IMR-90 (cell line): ENCODE measurements at regions not wholly inside any gene's neighbourhood (a gene's known extent, or its start where the extent isn't known, plus 50 kb on each side); places are given as distances from the start of the nearest gene placed in this dataset.

Source experiments
- ATAC-seq: fragments of 200-7000 bp; cut with Tn5 transposase; 2 replicates; pipeline ENCODE4 v1.9.1; 2020; ENCODE audit warnings: low read depth, mild to moderate bottlenecking, moderate library complexity
- BruUV-seq: library from RNA; stranded (reverse); fragments of 400-500 nt; replicated peaks from 2 replicates; lab custom pipeline; 2021; lab: Mats Ljungman, UMichigan
- CTCF ChIA-PET: fragments of 300-600 bp; formaldehyde crosslinking; extraction: SDS; loops from one replicate; lab custom pipeline; 2021; ENCODE audit warnings: antibody characterized with exemption; lab: Yijun Ruan, JAX
- POLR2A ChIA-PET: fragments of 300-600 bp; sonication (Branson Sonifier 250); formaldehyde crosslinking; loops from one replicate; lab custom pipeline; 2022; ENCODE audit warnings: antibody characterized with exemption; ENCODE audit not compliant: unreplicated experiment; lab: Charles Lee
- DNase-seq: peaks from one replicate; pipeline ENCODE4 v3.0.0; 2013
- H2AFZ ChIP-seq: replicated peaks from 2 replicates; pipeline ENCODE3; 2013; ENCODE audit warnings: low read length, mild to moderate bottlenecking; ENCODE audit not compliant: poor library complexity
- H2AK5ac ChIP-seq: 2 replicates; pipeline ENCODE4 v1.6.1; 2013; ENCODE audit warnings: low read depth, low read length, inconsistent platforms
- H2AK9ac ChIP-seq: replicated peaks from 2 replicates; pipeline ENCODE3; 2013; ENCODE audit warnings: mild to moderate bottlenecking, low read depth, low read length, moderate library complexity; ENCODE audit not compliant: poor library complexity
- H2BK120ac ChIP-seq: 2 replicates; pipeline ENCODE4 v1.6.1; 2013; ENCODE audit warnings: low read depth, low read length, inconsistent platforms
- H2BK15ac ChIP-seq: 3 replicates; pipeline ENCODE4 v1.6.1; 2013; ENCODE audit warnings: low read depth, low read length, inconsistent platforms
- H2BK20ac ChIP-seq: 2 replicates; pipeline ENCODE4 v1.6.1; 2013; ENCODE audit warnings: low read depth, mild to moderate bottlenecking, inconsistent platforms, low read length, moderate library complexity
- H2BK5ac ChIP-seq: 2 replicates; pipeline ENCODE4 v1.6.1; 2013; ENCODE audit warnings: mild to moderate bottlenecking, low read depth, low read length, inconsistent platforms; ENCODE audit not compliant: poor library complexity, severe bottlenecking
- H3K14ac ChIP-seq: replicated peaks from 2 replicates; pipeline ENCODE4 v1.6.1; 2013; ENCODE audit warnings: low read depth, low read length, inconsistent platforms
- H3K18ac ChIP-seq: 2 replicates; pipeline ENCODE4 v1.6.1; 2013; ENCODE audit warnings: low read depth, low read length, control low read depth
- H3K23ac ChIP-seq: 2 replicates; pipeline ENCODE4 v1.6.1; 2013; ENCODE audit warnings: low read depth, low read length, inconsistent platforms
- H3K27ac ChIP-seq: 2 replicates; pipeline ENCODE4 v1.5.1; 2013; ENCODE audit warnings: mild to moderate bottlenecking, control low read depth, low read length; ENCODE audit not compliant: insufficient read depth
- H3K27me3 ChIP-seq: 2 replicates; pipeline ENCODE4 v1.6.1; 2013; ENCODE audit warnings: low read length; ENCODE audit not compliant: control insufficient read depth, insufficient read depth
- H3K36me3 ChIP-seq: 2 replicates; pipeline ENCODE4 v1.6.1; 2013; ENCODE audit warnings: low read length, mixed read lengths; ENCODE audit not compliant: control insufficient read depth, insufficient read depth
- H3K4ac ChIP-seq: 2 replicates; pipeline ENCODE4 v1.6.1; 2013; ENCODE audit warnings: low read depth, low read length, inconsistent platforms
- H3K4me1 ChIP-seq: 2 replicates; pipeline ENCODE4 v1.6.1; 2013; ENCODE audit warnings: low read length, mixed read lengths; ENCODE audit not compliant: control insufficient read depth, insufficient read depth
- H3K4me2 ChIP-seq: 2 replicates; pipeline ENCODE4 v1.6.1; 2013; ENCODE audit warnings: low read depth, mild to moderate bottlenecking, control low read depth, low read length, moderate library complexity
- H3K4me3 ChIP-seq: 2 replicates; pipeline ENCODE4 v1.5.1; 2013; ENCODE audit warnings: low read depth, mild to moderate bottlenecking, control low read depth, low read length, moderate library complexity; ENCODE audit not compliant: insufficient read depth
- H3K56ac ChIP-seq: 2 replicates; pipeline ENCODE4 v1.6.1; 2013; ENCODE audit warnings: low read length, inconsistent platforms; ENCODE audit not compliant: insufficient read depth; ENCODE audit errors: extremely low read depth
- H3K79me1 ChIP-seq, 2 experiments: 2 replicates each; pipeline ENCODE4 v1.6.1; 2013; ENCODE audit warnings: low read length in 2 of 2, inconsistent platforms in 1 of 2, low read depth in 1 of 2
- H3K9ac ChIP-seq: 2 replicates; pipeline ENCODE4 v1.6.1; 2013; ENCODE audit warnings: low read depth, low read length, control low read depth
- H3K9me1 ChIP-seq: 2 replicates; pipeline ENCODE4 v1.6.1; 2013; ENCODE audit warnings: low read length, inconsistent platforms; ENCODE audit not compliant: insufficient read depth
- H3K9me3 ChIP-seq: 2 replicates; pipeline ENCODE4 v1.6.1; 2013; ENCODE audit warnings: low read length; ENCODE audit not compliant: control insufficient read depth, insufficient read depth
- H4K20me1 ChIP-seq: 2 replicates; pipeline ENCODE4 v1.6.1; 2013; ENCODE audit warnings: low read length, inconsistent platforms; ENCODE audit not compliant: insufficient read depth
- H4K5ac ChIP-seq: 2 replicates; pipeline ENCODE4 v1.6.1; 2013; ENCODE audit warnings: mild to moderate bottlenecking, low read depth, low read length, control low read depth
- H4K8ac ChIP-seq, 2 experiments: 2 replicates each; pipeline ENCODE4 v1.6.1; 2013; ENCODE audit warnings: low read depth in 2 of 2, low read length in 2 of 2, control low read depth in 1 of 2, inconsistent platforms in 1 of 2
- H4K91ac ChIP-seq: 2 replicates; pipeline ENCODE4 v1.6.1; 2013; ENCODE audit warnings: low read depth, low read length, inconsistent platforms; ENCODE audit not compliant: insufficient read depth
- MAZ ChIP-seq: IDR thresholded peaks from 2 replicates; pipeline ENCODE4 v1.6.1; 2012; ENCODE audit warnings: low read depth, mild to moderate bottlenecking, low read length, improper control_type of control experiment, moderate library complexity, borderline replicate concordance
- RCOR1 ChIP-seq: IDR thresholded peaks from 2 replicates; pipeline ENCODE4 v1.6.1; 2012; ENCODE audit warnings: mild to moderate bottlenecking, low read length, improper control_type of control experiment; ENCODE audit not compliant: insufficient replicate concordance
- RFX5 ChIP-seq: IDR thresholded peaks from 2 replicates; pipeline ENCODE4 v1.8.0; 2012; ENCODE audit warnings: low read depth, mild to moderate bottlenecking, low read length, moderate library complexity
- WGBS, 2 experiments: methylation state at CpG; one replicate each; pipeline versions ENCODE4 v1.1.5 to v1.1.7; 2013; ENCODE audit warnings: missing lambda C conversion rate in 2 of 2; ENCODE audit not compliant: insufficient read length in 1 of 2; ENCODE audit errors: extremely low coverage in 2 of 2; 5-methylcytosine and 5-hydroxymethylcytosine counted together
- dilution Hi-C: fragments of 300-500 bp; cut with HindIII; formaldehyde crosslinking; loops from one replicate; pipeline ENCODE4 v1.14.3; 2018; ENCODE audit warnings: low sequenced_read_pairs; ENCODE audit not compliant: unreplicated experiment
- in situ Hi-C: fragments of 300-500 bp; cut with MboI; formaldehyde crosslinking; loops from 3 replicates; pipeline ENCODE4 v1.14.3; 2019; ENCODE audit warnings: low sequenced_read_pairs, inconsistent platforms, mixed read lengths
- intact Hi-C: fragments of 100-400 bp; cut with micrococcal nuclease; formaldehyde crosslinking; loops from 2 replicates; pipeline ENCODE4 v1.10.0; 2022

DNA sequence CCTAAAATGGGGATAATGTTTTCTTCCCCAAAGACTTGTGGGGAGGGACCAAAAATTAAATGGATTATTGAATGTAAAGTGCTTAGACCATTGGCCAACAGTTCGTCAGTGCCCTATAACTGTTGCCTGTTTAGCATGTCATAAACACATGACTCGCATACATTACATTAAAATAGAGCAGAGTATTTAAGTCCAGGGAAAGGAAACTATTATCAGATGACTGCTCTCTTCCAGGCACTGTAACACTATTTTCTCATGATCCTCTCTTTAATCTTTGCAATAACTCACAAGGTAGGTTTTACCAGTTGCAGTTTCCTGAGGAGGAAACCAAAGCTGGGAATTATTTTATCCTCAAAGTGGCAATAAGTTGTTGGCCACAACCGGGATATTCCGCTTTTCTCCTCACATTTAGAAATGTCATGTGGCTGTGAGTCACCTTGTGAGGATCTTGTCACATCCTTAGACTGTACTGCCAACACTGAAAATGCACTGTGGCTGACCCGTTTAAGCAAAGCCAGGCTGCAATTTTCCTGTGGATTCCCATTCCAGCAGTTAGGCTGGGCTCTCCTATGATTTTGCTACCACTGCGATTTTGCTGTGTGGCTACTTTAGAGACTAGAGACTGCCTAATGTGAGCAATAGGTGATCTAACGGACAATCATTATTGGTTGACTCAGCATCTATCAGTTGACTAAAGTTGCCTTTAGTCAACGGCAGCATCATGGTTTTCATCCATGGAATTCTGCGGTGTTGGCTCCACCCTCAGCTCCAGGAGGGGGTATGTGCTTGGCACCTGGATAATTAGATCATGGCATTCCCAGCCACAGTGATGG lies 58.3 kb upstream of the DHX40 start:
- Histone ChIP-seq H3K27ac (no peak overlapping the region), H3K9ac (no peak overlapping the region), H3K14ac (no peak overlapping the region), H2BK20ac (no peak overlapping the region), H2BK15ac (no peak overlapping the region), H3K9me1 (no peaks in the 10 kb centered on the region), H3K23ac (no peak overlapping the region), H3K9me3 (no peaks in the 10 kb centered on the region), H2AFZ (no peak overlapping the region), H3K36me3 (no peaks in the 10 kb centered on the region), H3K4me3 (no peak overlapping the region), H4K5ac (no peak overlapping the region), H3K27me3 (peaks cover 1% of the 10 kb centered on the region), H3K79me1 (no peaks in the 10 kb centered on the region), H3K4ac (no peak overlapping the region), H2AK5ac (no peak overlapping the region), H3K18ac (no peak overlapping the region), H4K20me1 (no peaks in the 10 kb centered on the region), H3K56ac (no peak overlapping the region), H3K4me2 (no peak overlapping the region; the same call in 1 of the 2 replicates), H2BK5ac (no peak overlapping the region), H3K4me1 (peaks cover 3% of the 10 kb centered on the region; the same call in 1 of the 2 replicates), H4K8ac (no peak overlapping the region), H4K91ac (no peak overlapping the region), H2BK120ac (no peak overlapping the region), H2AK9ac (no peak overlapping the region)
- no TSS peak for BruUV-seq
- in situ Hi-C loops = no loop called here
- no peak for TF ChIP-seq RCOR1
- TF ChIP-seq MAZ = no peak
- no peak for TF ChIP-seq RFX5
- no peak for ATAC-seq
- WGBS, 2 experiments = 73% methylated on average over 5 of the region's 9 CpGs; no CpG with 5 or more reads in 1 of the 2 experiments
- dilution Hi-C loops = no loop called here
- CTCF ChIA-PET = interaction anchor here (2.0 kb wide), 1 partner anchor 14 kb away, joined by 5 read pairs; no protein-coding TSS in a partner anchor
- peak; percentile 8 for DNase-seq
- POLR2A ChIA-PET = no interaction called here
- intact Hi-C loops = no loop called here
